ENCODE measurements at regions not wholly inside any gene's neighbourhood (a gene's known extent, or its start where the extent isn't known, plus 50 kb on each side); places are given as distances from the start of the nearest gene placed in this dataset.

- BruUV-seq (replicated peaks), result no TSS peak
- TF ChIP-seq CTCF (IDR thresholded peaks at IDR 0.05), result no peak; the same call in 1 of the 2 replicates
- no peak for TF ChIP-seq REST (IDR thresholded peaks at IDR 0.05; ENCODE audit: insufficient read depth in 1 of 2, low read depth in 2 of 2, low read length in 1 of 2)
- no peak for TF ChIP-seq POLR2AphosphoS5 (IDR thresholded peaks at IDR 0.05; ENCODE audit: low read depth, low read length)
- TF ChIP-seq SIN3A (IDR thresholded peaks at IDR 0.05; ENCODE audit: borderline replicate concordance, insufficient read depth, low read depth, low read length), result no peak
- no peak for TF ChIP-seq TCF7L2 (IDR thresholded peaks at IDR 0.05; ENCODE audit: low read depth, low read length)
Measured at GRCh38 chr2:146677280-146677679, 1167.5 kb upstream of the ACVR2A start.

GRCh38 chr2:146669735-146670134 is 1175.1 kb upstream of the ACVR2A start:
- Histone ChIP-seq H3K27me3 (ENCODE audit: control insufficient read depth, insufficient read depth, low read length) (no peaks in the 10 kb centered on the region), H3K36me3 (ENCODE audit: control insufficient read depth, insufficient read depth, low read length) (no peaks in the 10 kb centered on the region), H3K9me3 (ENCODE audit: control insufficient read depth, insufficient read depth, low read depth, low read length) (no peaks in the 10 kb centered on the region), H3K4me3 (ENCODE audit: low read depth in 2 of 2, low read length in 2 of 2) (no peak overlapping the region), H3K4me1 (ENCODE audit: control insufficient read depth, insufficient read depth, low read length) (no peaks in the 10 kb centered on the region), H3K27ac (ENCODE audit: low read length) (no peak overlapping the region)
- BruUV-seq (replicated peaks), result no TSS peak
- ChIA-PET POLR2A (no interaction called here), CTCF (no interaction called here)
- in situ Hi-C loops (cut with HindIII; ENCODE audit: low pct_unique_long_range_greater_than_20kb, low sequenced_read_pairs), result no loop called here
- TF ChIP-seq POLR2AphosphoS5 (IDR thresholded peaks at IDR 0.05; ENCODE audit: low read depth, low read length), result no peak
- TF ChIP-seq REST (IDR thresholded peaks at IDR 0.05; ENCODE audit: insufficient read depth in 1 of 2, low read depth in 2 of 2, low read length in 1 of 2), result no peak
- no peak for TF ChIP-seq TCF7L2 (IDR thresholded peaks at IDR 0.05; ENCODE audit: low read depth, low read length)
- TF ChIP-seq SIN3A (IDR thresholded peaks at IDR 0.05; ENCODE audit: borderline replicate concordance, insufficient read depth, low read depth, low read length), result no peak
- TF ChIP-seq CTCF (IDR thresholded peaks at IDR 0.05), result no peak
- DNase-seq (ENCODE audit: low read depth, low spot score) (no peak), ATAC-seq (no peak)
- intact Hi-C loops (cut with micrococcal nuclease; ENCODE audit: unreplicated experiment), result no loop called here

More at GRCh38 chr2:146677280-146677679, 1167.5 kb upstream of the ACVR2A start:
- H3K27ac ChIP-seq (ENCODE audit: low read length), result no peak overlapping the region
- ATAC-seq, result no peak
- intact Hi-C loops (cut with micrococcal nuclease; ENCODE audit: unreplicated experiment), result no loop called here
- no peaks in the 10 kb centered on the region for H3K9me3 ChIP-seq (ENCODE audit: control insufficient read depth, insufficient read depth, low read depth, low read length)
- no peak for DNase-seq (ENCODE audit: low read depth, low spot score)
- ChIA-PET POLR2A (no interaction called here), CTCF (no interaction called here)
- H3K27me3 ChIP-seq (ENCODE audit: control insufficient read depth, insufficient read depth, low read length), result no peaks in the 10 kb centered on the region
- no peaks in the 10 kb centered on the region for H3K36me3 ChIP-seq (ENCODE audit: control insufficient read depth, insufficient read depth, low read length)
- H3K4me1 ChIP-seq (ENCODE audit: control insufficient read depth, insufficient read depth, low read length), result no peaks in the 10 kb centered on the region
- H3K4me3 ChIP-seq (ENCODE audit: low read depth in 2 of 2, low read length in 2 of 2), result no peak overlapping the region
- in situ Hi-C loops (cut with HindIII; ENCODE audit: low pct_unique_long_range_greater_than_20kb, low sequenced_read_pairs), result no loop called here
